ENCODE measurements at regions not wholly inside any gene's neighbourhood (a gene's known extent, or its start where the extent isn't known, plus 50 kb on each side); places are given as distances from the start of the nearest gene placed in this dataset.

DNA sequence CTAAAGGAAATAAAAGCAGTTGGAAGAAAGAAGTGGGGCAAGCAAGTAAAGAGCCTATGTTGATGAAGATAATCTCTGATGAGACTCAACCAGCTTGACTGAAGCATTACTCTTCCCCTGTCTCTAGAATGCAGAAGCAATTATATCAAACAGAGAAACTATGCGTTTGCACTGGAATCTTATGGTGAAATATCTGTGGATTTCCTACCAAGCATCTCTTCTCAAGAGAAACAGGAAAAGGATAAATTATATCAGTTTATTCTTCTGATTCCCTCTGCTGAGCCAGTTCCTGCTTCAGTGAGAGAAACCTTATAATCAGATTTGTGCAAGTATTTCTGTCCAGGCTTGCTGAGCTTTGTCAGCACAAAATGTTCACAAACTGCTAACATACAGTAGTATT lies 316.7 kb upstream of the SLC7A11 start:
- Histone ChIP-seq H3K4me2 (ENCODE audit: control insufficient read depth, extremely low read depth, insufficient read depth, low read depth, low read length) (no peak overlapping the region), H3K27ac (ENCODE audit: control insufficient read depth, insufficient read depth, low read length) (no peak overlapping the region), H3K9ac (ENCODE audit: control insufficient read depth, extremely low read depth, insufficient read depth, low read length) (no peak overlapping the region), H3K79me2 (ENCODE audit: control insufficient read depth, insufficient read depth, low read length) (no peaks in the 10 kb centered on the region), H2AFZ (ENCODE audit: control insufficient read depth, low read length) (no peak overlapping the region), H3K9me1 (ENCODE audit: control insufficient read depth, extremely low read depth, insufficient read depth, low read length) (no peaks in the 10 kb centered on the region), H3K27me3 (ENCODE audit: control insufficient read depth, extremely low read depth, insufficient read depth, low read length) (no peaks in the 10 kb centered on the region), H3K4me3 (ENCODE audit: control insufficient read depth in 2 of 3, extremely low read depth in 1 of 3, insufficient read depth in 2 of 3, low read depth in 1 of 3, low read length in 3 of 3) (no peak overlapping the region), H3K4me1 (ENCODE audit: control insufficient read depth, extremely low read depth, insufficient read depth, low read length) (no peaks in the 10 kb centered on the region), H3K36me3 (ENCODE audit: control insufficient read depth in 2 of 2, extremely low read depth in 1 of 2, insufficient read depth in 2 of 2, low read length in 2 of 2) (no peaks in the 10 kb centered on the region), H4K20me1 (ENCODE audit: control insufficient read depth, extremely low read depth, insufficient read depth, low read length) (no peaks in the 10 kb centered on the region), H3K9me3 (ENCODE audit: control insufficient read depth, low read depth, low read length) (no peaks in the 10 kb centered on the region)
- no peak for FAIRE-seq
- TF ChIP-seq EZH2 (IDR thresholded peaks at IDR 0.05; ENCODE audit: low read length) = no peak
- TF ChIP-seq, protein P1, sequence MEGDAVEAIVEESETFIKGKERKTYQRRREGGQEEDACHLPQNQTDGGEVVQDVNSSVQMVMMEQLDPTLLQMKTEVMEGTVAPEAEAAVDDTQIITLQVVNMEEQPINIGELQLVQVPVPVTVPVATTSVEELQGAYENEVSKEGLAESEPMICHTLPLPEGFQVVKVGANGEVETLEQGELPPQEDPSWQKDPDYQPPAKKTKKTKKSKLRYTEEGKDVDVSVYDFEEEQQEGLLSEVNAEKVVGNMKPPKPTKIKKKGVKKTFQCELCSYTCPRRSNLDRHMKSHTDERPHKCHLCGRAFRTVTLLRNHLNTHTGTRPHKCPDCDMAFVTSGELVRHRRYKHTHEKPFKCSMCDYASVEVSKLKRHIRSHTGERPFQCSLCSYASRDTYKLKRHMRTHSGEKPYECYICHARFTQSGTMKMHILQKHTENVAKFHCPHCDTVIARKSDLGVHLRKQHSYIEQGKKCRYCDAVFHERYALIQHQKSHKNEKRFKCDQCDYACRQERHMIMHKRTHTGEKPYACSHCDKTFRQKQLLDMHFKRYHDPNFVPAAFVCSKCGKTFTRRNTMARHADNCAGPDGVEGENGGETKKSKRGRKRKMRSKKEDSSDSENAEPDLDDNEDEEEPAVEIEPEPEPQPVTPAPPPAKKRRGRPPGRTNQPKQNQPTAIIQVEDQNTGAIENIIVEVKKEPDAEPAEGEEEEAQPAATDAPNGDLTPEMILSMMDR (optimal IDR thresholded peaks at IDR 0.05 in 1 of 3, IDR thresholded peaks at IDR 0.05 in 1 of 3, conservative IDR thresholded peaks at IDR 0.05 in 1 of 3; ENCODE audit: extremely low read depth in 1 of 3, insufficient read depth in 2 of 3, low read length in 3 of 3) = no peak
- no peak for DNase-seq (ENCODE audit: low read depth, low spot score)
- dilution Hi-C loops (cut with MboI; ENCODE audit: extremely low pct_ligation_motif_present, low sequenced_read_pairs) = no loop called here

DNA sequence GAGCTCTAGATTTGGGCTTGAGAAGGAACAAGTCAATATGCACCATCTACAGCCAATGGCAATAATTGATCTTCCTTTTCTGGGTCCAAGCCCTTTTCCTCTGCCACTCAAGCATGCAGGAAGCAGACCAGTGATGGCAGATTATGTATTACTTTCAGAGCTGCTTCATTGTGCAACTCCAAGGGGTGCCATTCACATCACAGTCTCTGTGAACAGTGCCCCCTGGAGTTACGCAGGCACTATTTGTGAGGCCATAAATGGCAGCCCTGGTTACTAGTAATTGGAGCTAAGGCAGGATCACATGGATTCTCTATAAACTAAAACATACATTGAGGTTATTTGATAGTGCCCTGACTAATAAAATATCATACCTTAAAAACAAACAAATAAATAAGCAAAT lies 313.4 kb upstream of the SLC7A11 start:
- no peak overlapping the region for H3K4me2 ChIP-seq (ENCODE audit: control insufficient read depth, extremely low read depth, insufficient read depth, low read depth, low read length)

More for the DNA sequence above, 313.4 kb upstream of the SLC7A11 start:
- Histone ChIP-seq H3K79me2 (ENCODE audit: control insufficient read depth, insufficient read depth, low read length) (no peaks in the 10 kb centered on the region), H3K4me3 (ENCODE audit: control insufficient read depth in 2 of 3, extremely low read depth in 1 of 3, insufficient read depth in 2 of 3, low read depth in 1 of 3, low read length in 3 of 3) (no peak overlapping the region), H3K9me3 (ENCODE audit: control insufficient read depth, low read depth, low read length) (no peaks in the 10 kb centered on the region), H4K20me1 (ENCODE audit: control insufficient read depth, extremely low read depth, insufficient read depth, low read length) (no peaks in the 10 kb centered on the region), H2AFZ (ENCODE audit: control insufficient read depth, low read length) (no peak overlapping the region), H3K9me1 (ENCODE audit: control insufficient read depth, extremely low read depth, insufficient read depth, low read length) (no peaks in the 10 kb centered on the region), H3K27ac (ENCODE audit: control insufficient read depth, insufficient read depth, low read length) (no peak overlapping the region), H3K27me3 (ENCODE audit: control insufficient read depth, extremely low read depth, insufficient read depth, low read length) (no peaks in the 10 kb centered on the region), H3K4me1 (ENCODE audit: control insufficient read depth, extremely low read depth, insufficient read depth, low read length) (no peaks in the 10 kb centered on the region), H3K9ac (ENCODE audit: control insufficient read depth, extremely low read depth, insufficient read depth, low read length) (no peak overlapping the region), H3K36me3 (ENCODE audit: control insufficient read depth in 2 of 2, extremely low read depth in 1 of 2, insufficient read depth in 2 of 2, low read length in 2 of 2) (no peaks in the 10 kb centered on the region)
- peak; percentile 20 for FAIRE-seq
- no peak for DNase-seq (ENCODE audit: low read depth, low spot score)
- TF ChIP-seq, protein P1 (optimal IDR thresholded peaks at IDR 0.05 in 1 of 3, IDR thresholded peaks at IDR 0.05 in 1 of 3, conservative IDR thresholded peaks at IDR 0.05 in 1 of 3; ENCODE audit: extremely low read depth in 1 of 3, insufficient read depth in 2 of 3, low read length in 3 of 3) = peak in 2 of 3 experiments; percentile 44 to 59
- no peak for TF ChIP-seq EZH2 (IDR thresholded peaks at IDR 0.05; ENCODE audit: low read length)
- dilution Hi-C loops (cut with MboI; ENCODE audit: extremely low pct_ligation_motif_present, low sequenced_read_pairs) = no loop called here
